ENCODE measurements at regions not wholly inside any gene's neighbourhood (a gene's known extent, or its start where the extent isn't known, plus 50 kb on each side); places are given as distances from the start of the nearest gene placed in this dataset.
"Not testable (repeated sequence)": the region's sequence is repeated elsewhere in the genome, so short reads cannot be mapped to it uniquely, and the experiment has no call there.

DNA sequence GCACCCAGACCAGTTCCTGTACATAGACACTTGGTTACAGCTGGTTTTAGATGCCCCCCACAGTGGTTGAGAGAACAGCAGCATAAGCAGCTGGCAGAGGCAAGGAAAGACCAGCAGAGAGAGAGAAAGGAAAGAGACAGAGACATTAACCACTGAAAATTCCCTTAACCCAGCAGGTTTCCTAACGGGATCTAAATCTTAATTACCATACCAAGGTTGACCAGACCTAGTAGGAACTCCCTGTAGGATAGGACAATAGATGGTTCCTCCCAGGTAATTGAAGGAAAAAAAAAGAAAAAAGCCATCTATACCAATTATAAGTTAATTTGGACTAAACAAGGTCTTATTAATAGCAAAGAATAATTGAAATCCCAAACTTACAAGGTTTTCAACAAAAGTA is 112.3 kb upstream of the PPM1J start:
- TF ChIP-seq SP1 (IDR thresholded peaks at IDR 0.05); FOXA1 (IDR thresholded peaks at IDR 0.05); TARDBP (IDR thresholded peaks at IDR 0.05); FOXM1 (IDR thresholded peaks at IDR 0.05; ENCODE audit: borderline replicate concordance); PKNOX1 (IDR thresholded peaks at IDR 0.05); HDGF (IDR thresholded peaks at IDR 0.05; ENCODE audit: borderline replicate concordance); L3MBTL2 (conservative IDR thresholded peaks at IDR 0.05); ZNF384 (IDR thresholded peaks at IDR 0.05): not testable (repeated sequence)

All from HEK293T (cell line).